ENCODE measurements at regions not wholly inside any gene's neighbourhood (a gene's known extent, or its start where the extent isn't known, plus 50 kb on each side); places are given as distances from the start of the nearest gene placed in this dataset.
"Not testable (repeated sequence)": the region's sequence is repeated elsewhere in the genome, so short reads cannot be mapped to it uniquely, and the experiment has no call there.

DNA sequence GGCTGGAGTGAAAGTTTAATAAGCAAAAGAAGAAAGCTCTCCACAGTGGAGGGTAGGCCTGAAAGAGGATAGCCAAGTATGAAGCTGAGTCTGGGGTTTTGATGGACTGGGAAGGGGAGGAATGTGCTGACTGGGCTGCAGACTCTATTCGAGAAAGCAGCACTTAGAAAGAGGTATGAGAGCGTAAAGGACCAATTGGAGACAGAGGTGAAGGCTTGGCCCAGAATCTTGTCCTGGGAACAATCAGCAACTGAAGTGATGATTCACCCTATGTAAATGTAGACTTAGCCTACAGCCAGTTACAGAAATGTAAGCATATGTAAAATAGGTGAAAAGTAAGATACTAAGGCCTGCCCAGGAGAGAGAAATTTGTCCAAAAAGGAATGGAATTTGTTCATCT is 111.2 kb upstream of the HSFY2 start:
- 77 to 81% methylated on average over 2 of the region's 2 CpGs; no CpG with 5 or more reads in 2 of the 4 donors for WGBS, 4 donors

DNA sequence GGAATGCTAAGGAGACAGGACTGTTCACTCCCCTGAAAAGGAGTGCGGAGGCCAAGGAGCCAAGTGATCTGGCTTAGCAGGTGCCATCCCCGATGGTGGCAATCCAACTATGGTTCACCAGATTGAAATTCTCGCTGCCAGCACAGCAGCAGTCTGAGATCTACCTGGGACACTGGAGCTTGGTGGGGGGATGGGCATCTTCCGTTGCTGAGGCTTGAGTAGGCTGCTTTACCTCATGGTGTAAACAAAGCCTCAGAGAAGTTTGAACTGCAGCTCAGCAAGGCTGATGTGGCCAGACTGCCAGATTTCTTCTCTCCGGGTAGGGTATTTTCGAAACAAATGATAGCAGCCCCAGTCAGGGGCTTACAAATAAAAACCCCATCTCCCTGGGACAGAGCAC is 95.6 kb upstream of the HSFY2 start:
- H3K4me1 ChIP-seq; H3K27me3 ChIP-seq; H3K27ac ChIP-seq; H3K9me3 ChIP-seq; intact Hi-C loops (cut with DNase I); ATAC-seq; H3K36me3 ChIP-seq; DNase-seq; H3K4me3 ChIP-seq: not testable (repeated sequence)
- 95% methylated on average over 2 of the region's 6 CpGs; no CpG with 5 or more reads in 3 of the 4 donors for WGBS, 4 donors

More for the DNA sequence above, 111.2 kb upstream of the HSFY2 start:
- Histone ChIP-seq H3K4me3 (no peak overlapping the region), H3K4me1 (no peaks in the 10 kb centered on the region), H3K27me3 (no peaks in the 10 kb centered on the region), H3K36me3 (no peaks in the 10 kb centered on the region), H3K27ac (no peak overlapping the region), H3K9me3 (no peaks in the 10 kb centered on the region)
- DNase-seq: no peak
- ATAC-seq: no peak
- TF ChIP-seq, protein P1, sequence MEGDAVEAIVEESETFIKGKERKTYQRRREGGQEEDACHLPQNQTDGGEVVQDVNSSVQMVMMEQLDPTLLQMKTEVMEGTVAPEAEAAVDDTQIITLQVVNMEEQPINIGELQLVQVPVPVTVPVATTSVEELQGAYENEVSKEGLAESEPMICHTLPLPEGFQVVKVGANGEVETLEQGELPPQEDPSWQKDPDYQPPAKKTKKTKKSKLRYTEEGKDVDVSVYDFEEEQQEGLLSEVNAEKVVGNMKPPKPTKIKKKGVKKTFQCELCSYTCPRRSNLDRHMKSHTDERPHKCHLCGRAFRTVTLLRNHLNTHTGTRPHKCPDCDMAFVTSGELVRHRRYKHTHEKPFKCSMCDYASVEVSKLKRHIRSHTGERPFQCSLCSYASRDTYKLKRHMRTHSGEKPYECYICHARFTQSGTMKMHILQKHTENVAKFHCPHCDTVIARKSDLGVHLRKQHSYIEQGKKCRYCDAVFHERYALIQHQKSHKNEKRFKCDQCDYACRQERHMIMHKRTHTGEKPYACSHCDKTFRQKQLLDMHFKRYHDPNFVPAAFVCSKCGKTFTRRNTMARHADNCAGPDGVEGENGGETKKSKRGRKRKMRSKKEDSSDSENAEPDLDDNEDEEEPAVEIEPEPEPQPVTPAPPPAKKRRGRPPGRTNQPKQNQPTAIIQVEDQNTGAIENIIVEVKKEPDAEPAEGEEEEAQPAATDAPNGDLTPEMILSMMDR (IDR thresholded peaks at IDR 0.05): no peak
- TF ChIP-seq POLR2A (IDR thresholded peaks at IDR 0.05): no peak
- intact Hi-C loops (cut with DNase I): no loop called here

DNA sequence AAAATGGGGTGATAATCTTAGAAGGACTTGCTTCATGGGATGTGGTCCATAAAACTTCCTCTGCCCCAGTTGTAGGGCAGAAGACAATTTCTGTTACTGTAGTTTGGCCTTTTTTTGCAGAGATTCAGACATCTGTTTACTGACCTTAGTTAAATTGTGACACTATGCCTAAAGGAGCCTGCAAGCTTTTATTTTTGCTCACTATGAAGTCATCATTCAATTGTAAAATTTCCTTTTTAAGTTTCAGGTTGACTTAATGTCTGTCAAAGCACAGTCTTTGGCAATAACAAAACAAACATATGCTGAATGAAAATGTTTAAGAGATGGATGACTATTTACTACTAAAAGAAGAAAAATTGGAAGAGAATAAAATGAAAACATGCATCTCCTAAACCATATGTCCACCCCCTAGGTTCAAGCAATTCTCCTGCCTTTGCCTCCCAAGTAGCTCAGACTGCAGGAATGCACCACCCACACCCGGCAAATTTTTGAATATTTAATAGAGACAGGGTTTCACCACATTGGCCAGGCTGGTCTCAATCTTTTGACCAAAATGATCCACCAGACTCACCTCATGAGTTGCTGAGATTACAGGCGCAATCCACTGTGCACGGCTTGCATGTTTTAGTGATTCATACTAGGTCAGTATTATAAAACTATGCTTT is 93.5 kb upstream of the HSFY2 start:
- H3K9me3 ChIP-seq; ATAC-seq; DNase-seq; H3K4me1 ChIP-seq; H3K4me3 ChIP-seq; H3K27ac ChIP-seq; H3K36me3 ChIP-seq; intact Hi-C loops (cut with DNase I); H3K27me3 ChIP-seq: not testable (repeated sequence)
- no CpG with 5 or more reads among the region's 3 CpGs for WGBS, 4 donors

DNA sequence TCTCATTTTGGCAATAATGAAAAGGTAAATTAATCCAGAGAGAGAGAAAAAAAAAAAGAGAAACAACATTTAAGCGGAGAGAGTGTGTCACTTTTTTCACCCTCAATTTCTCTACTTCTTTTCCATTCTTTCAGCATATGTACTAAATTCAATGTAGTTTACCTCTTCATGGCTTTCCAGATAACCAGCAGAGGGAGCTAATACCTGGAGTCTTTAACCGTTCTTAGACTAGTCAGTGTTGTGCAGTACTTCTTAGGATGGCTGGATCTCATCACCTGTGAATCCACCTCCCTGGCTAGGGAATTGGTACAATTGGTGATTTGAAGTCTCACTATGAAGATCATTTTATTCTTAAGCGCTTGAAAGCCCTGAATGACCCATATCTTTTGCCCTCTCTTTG is 87.3 kb upstream of the HSFY2 start:
- ATAC-seq; H3K4me1 ChIP-seq; H3K36me3 ChIP-seq; H3K4me3 ChIP-seq; H3K27me3 ChIP-seq; H3K9me3 ChIP-seq; DNase-seq; H3K27ac ChIP-seq; intact Hi-C loops (cut with DNase I): not testable (repeated sequence)
- WGBS, 4 donors: no CpG with 5 or more reads among the region's 3 CpGs

DNA sequence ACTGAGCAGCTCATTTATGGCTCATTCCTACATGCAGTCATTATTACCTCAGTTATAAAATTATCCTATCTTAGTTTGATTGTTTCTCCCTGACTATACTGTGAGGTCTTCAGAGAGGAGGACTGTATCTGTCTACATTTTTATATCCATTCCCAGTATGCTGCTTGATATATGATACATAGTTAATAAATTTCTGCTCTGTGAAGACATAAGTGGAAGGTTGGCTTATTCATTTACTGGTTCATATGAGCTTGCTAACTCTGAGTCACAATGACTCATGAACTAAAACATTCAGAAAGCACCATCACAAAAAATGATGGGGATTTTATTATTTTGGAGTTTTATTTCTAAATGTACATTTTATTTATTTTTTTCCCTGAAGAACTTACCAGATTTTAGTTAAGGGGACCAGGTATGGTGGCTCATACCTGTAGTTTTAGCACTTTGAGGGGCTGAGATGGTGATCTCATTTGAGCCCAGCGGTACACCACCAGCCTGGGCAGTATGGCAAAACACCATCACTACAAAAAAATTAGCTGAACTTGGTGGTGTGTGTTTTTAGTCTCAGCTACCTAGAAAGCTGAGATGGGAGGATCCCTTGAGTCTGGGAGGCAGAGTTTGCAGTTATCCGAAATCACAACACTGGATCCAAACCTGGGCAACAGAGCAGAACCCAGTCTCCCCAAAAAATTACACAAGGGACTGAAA is 85.1 kb upstream of the HSFY2 start:
- intact Hi-C loops (cut with DNase I); H3K36me3 ChIP-seq; H3K27ac ChIP-seq; H3K27me3 ChIP-seq; H3K4me3 ChIP-seq; DNase-seq; H3K9me3 ChIP-seq; ATAC-seq; H3K4me1 ChIP-seq: not testable (repeated sequence)
- WGBS, 4 donors: no CpG with 5 or more reads among the region's 2 CpGs

DNA sequence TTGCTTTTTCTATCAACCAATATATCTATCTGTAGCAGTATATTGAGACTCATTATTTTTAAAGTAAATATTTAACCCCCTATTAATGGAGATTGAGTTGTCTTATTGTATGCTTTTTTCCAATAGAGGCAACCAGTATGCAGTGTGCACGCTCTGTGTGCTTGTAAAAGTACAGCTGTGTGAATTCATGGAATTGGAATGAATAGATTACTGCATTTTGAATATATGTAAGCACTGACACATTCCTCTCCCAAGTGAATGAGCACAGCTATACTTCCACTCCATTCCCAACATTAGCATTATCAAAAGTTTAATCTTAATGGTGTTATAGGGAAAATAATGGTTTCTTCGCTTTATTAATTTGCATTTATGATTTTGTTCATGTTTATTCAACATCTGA is 81.6 kb upstream of the HSFY2 start:
- H3K4me1 ChIP-seq; H3K27me3 ChIP-seq; H3K36me3 ChIP-seq; H3K9me3 ChIP-seq; intact Hi-C loops (cut with DNase I); DNase-seq; H3K27ac ChIP-seq; H3K4me3 ChIP-seq; ATAC-seq: not testable (repeated sequence)
- WGBS, 4 donors: no CpG with 5 or more reads among the region's 2 CpGs

DNA sequence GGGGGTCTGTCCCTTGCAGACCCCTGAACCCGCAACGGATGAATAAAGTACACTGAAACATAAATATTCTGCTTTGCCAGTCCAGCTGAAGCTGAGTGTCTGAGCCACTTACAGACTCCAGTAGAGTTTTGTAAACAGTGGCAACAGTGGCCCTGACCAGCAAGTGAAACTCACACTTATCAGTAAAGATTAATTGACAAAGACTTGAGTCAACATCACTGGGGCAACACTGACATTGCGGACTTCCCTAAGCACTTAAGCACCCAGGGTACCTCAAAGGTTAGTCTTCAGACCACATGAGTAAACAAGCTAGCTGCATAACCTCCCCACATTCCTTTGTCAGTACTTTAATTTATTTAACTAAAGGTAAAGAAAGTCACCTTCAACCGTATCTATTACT is 79.8 kb upstream of the HSFY2 start:
- ATAC-seq; H3K27me3 ChIP-seq; H3K36me3 ChIP-seq; H3K4me1 ChIP-seq; DNase-seq; intact Hi-C loops (cut with DNase I); H3K4me3 ChIP-seq; H3K9me3 ChIP-seq; H3K27ac ChIP-seq: not testable (repeated sequence)
- no CpG with 5 or more reads among the region's 4 CpGs for WGBS, 4 donors

DNA sequence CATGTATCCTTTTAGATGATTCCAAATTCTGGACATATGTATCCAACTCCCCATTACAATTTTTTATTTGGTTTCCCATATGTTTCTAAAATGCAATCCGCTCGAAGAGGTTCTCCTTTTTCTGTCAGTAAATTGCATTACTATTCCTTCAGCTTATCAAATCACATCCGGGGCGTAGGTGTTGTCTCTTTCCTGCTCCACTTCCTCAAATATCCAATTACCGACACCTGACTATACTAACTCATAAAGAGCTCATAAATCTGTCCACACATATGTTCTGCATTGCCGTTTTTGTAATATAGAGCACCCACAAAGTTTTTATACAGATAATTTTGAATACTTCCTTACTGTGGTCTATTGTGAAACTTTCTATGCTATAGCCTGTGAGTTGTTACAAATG is 63.1 kb upstream of the HSFY2 start:
- no CpG with 5 or more reads among the region's 6 CpGs for WGBS, 4 donors
- H3K36me3 ChIP-seq; H3K9me3 ChIP-seq; H3K4me1 ChIP-seq; H3K4me3 ChIP-seq; H3K27ac ChIP-seq; H3K27me3 ChIP-seq; DNase-seq; ATAC-seq; intact Hi-C loops (cut with DNase I): not testable (repeated sequence)
